Thyroid gland (tissue), 4 donors: ENCODE measurements at regions not wholly inside any gene's neighbourhood (a gene's known extent, or its start where the extent isn't known, plus 50 kb on each side); places are given as distances from the start of the nearest gene placed in this dataset.

Source experiments
- DNase-seq, 2 donors: peaks; one replicate each; pipeline ENCODE4 v3.0.0-alpha.2; 2019
- H3K27ac ChIP-seq, 3 donors: fragments of 200-600 bp; sonication (generic); 1 replicate in 2 of 3; 2 replicates in 1 of 3; pipeline ENCODE4 v1.5.1; 2016 to 2019; ENCODE audit warnings: mild to moderate bottlenecking in 1 of 3, moderate library complexity in 1 of 3
- H3K27me3 ChIP-seq: fragments of 200-600 bp; sonication (generic); one replicate; pipeline ENCODE4 v1.5.1; 2019
- H3K36me3 ChIP-seq, 2 donors: fragments of 200-600 bp; sonication (generic); one replicate each; pipeline ENCODE4 v1.5.1; 2016 to 2019
- H3K4me1 ChIP-seq, 2 donors: fragments of 200-600 bp; sonication (generic); one replicate each; pipeline ENCODE4 v1.5.1; 2017 to 2019
- H3K4me3 ChIP-seq, 3 donors: fragments of 200-600 bp; sonication (generic); replicated peaks in 1 of 3; 1 replicate in 2 of 3; 2 replicates in 1 of 3; pipeline ENCODE4 v1.5.1; 2016; ENCODE audit warnings: mild to moderate bottlenecking in 1 of 3
- H3K9me3 ChIP-seq: fragments of 200-600 bp; sonication (generic); one replicate; pipeline ENCODE4 v1.5.1; 2017
- CTCF ChIP-seq, 6 experiments: fragments of 200-600 bp in 3 of 6; fragments of 450-650 bp in 3 of 6; sonication (generic) in 3 of 6; IDR thresholded peaks; one replicate each; pipeline ENCODE4 v1.5.1; 2016 to 2019; ENCODE audit warnings: antibody characterized with exemption in 6 of 6, mild to moderate bottlenecking in 2 of 6, inconsistent platforms in 1 of 6, moderate library complexity in 1 of 6
- POLR2A ChIP-seq, 2 donors: fragments of 450-650 bp; IDR thresholded peaks; one replicate each; pipeline ENCODE4 v1.6.1; 2017; ENCODE audit warnings: antibody characterized with exemption in 2 of 2, mild to moderate bottlenecking in 2 of 2, moderate library complexity in 1 of 2
- WGBS, 2 donors: methylation state at CpG; one replicate each; pipeline ENCODE4 v1.1.5; 2017; 5-methylcytosine and 5-hydroxymethylcytosine counted together
- intact Hi-C: fragments of 100-400 bp; cut with DNase I; formaldehyde crosslinking; loops from one replicate; pipeline ENCODE4 v1.15.1; 2023

GRCh38 chr4:30600246-30601017 lies 119.7 kb upstream of the PCDH7 start:
- no peaks in the 10 kb centered on the region for H3K27me3 ChIP-seq
- H3K9me3 ChIP-seq, result no peaks in the 10 kb centered on the region
- TF ChIP-seq POLR2A (IDR thresholded peaks at IDR 0.05) (no peak), CTCF (IDR thresholded peaks at IDR 0.05) (no peak)
- H3K4me1 ChIP-seq, result no peaks in the 10 kb centered on the region
- WGBS, 2 donors, result 56 to 57% methylated on average over 5 of the region's 5 CpGs
- no peak overlapping the region for H3K4me3 ChIP-seq
- no peak overlapping the region for H3K27ac ChIP-seq
- intact Hi-C loops, result no loop called here
- no peaks in the 10 kb centered on the region for H3K36me3 ChIP-seq
- DNase-seq, result no peak

- H3K27me3 ChIP-seq, result no peaks in the 10 kb centered on the region
- no peak overlapping the region for H3K4me3 ChIP-seq
- H3K4me1 ChIP-seq, result no peaks in the 10 kb centered on the region
- no peak for DNase-seq
- H3K27ac ChIP-seq, result no peak overlapping the region
- 78 to 85% methylated on average over 3 of the region's 3 CpGs for WGBS, 2 donors
- H3K36me3 ChIP-seq, result no peaks in the 10 kb centered on the region
- intact Hi-C loops, result no loop called here
- TF ChIP-seq POLR2A (IDR thresholded peaks at IDR 0.05) (no peak), CTCF (IDR thresholded peaks at IDR 0.05) (no peak)
- no peaks in the 10 kb centered on the region for H3K9me3 ChIP-seq
Measured at GRCh38 chr4:30601070-30601865, 118.9 kb upstream of the PCDH7 start.

GRCh38 chr4:30605616-30606190 lies 114.5 kb upstream of the PCDH7 start:
- intact Hi-C loops, result no loop called here
- no peak for DNase-seq
- no peak for TF ChIP-seq POLR2A (IDR thresholded peaks at IDR 0.05)
- TF ChIP-seq CTCF (IDR thresholded peaks at IDR 0.05), result no peak
- Histone ChIP-seq H3K4me3 (no peak overlapping the region), H3K9me3 (no peaks in the 10 kb centered on the region), H3K27me3 (no peaks in the 10 kb centered on the region), H3K4me1 (no peaks in the 10 kb centered on the region), H3K27ac (no peak overlapping the region), H3K36me3 (no peaks in the 10 kb centered on the region)

- H3K9me3 ChIP-seq, result no peaks in the 10 kb centered on the region
- no peak overlapping the region for H3K4me3 ChIP-seq
- no peaks in the 10 kb centered on the region for H3K36me3 ChIP-seq
- TF ChIP-seq CTCF (IDR thresholded peaks at IDR 0.05), result no peak
- 77 to 86% methylated on average over 1 of the region's 1 CpG for WGBS, 2 donors
- intact Hi-C loops, result no loop called here
- H3K4me1 ChIP-seq, result no peaks in the 10 kb centered on the region
- no peak overlapping the region for H3K27ac ChIP-seq
- no peaks in the 10 kb centered on the region for H3K27me3 ChIP-seq
- DNase-seq, result no peak
Measured at GRCh38 chr4:30610361-30610760, 109.8 kb upstream of the PCDH7 start.

- H3K27ac ChIP-seq, result no peak overlapping the region
- TF ChIP-seq POLR2A (IDR thresholded peaks at IDR 0.05) (no peak), CTCF (IDR thresholded peaks at IDR 0.05) (no peak)
- no peaks in the 10 kb centered on the region for H3K27me3 ChIP-seq
- H3K9me3 ChIP-seq, result no peaks in the 10 kb centered on the region
- intact Hi-C loops, result no loop called here
- H3K4me1 ChIP-seq, result no peaks in the 10 kb centered on the region
- H3K4me3 ChIP-seq, result no peak overlapping the region
- no peaks in the 10 kb centered on the region for H3K36me3 ChIP-seq
- no peak for DNase-seq
Measured at GRCh38 chr4:30614771-30615170, 105.4 kb upstream of the PCDH7 start.
